ENCODE measurements at regions not wholly inside any gene's neighbourhood (a gene's known extent, or its start where the extent isn't known, plus 50 kb on each side); places are given as distances from the start of the nearest gene placed in this dataset.

- no peak for TF ChIP-seq CTCF (IDR thresholded peaks at IDR 0.05)
- TF ChIP-seq POLR2A (IDR thresholded peaks at IDR 0.05) = no peak
- TF ChIP-seq POLR2AphosphoS5 (IDR thresholded peaks at IDR 0.05) = peak in 1 of 4 donors; percentile 10
Observed at GRCh38 chr9:129504404-129504803, 116.5 kb downstream of the C9orf50 start.
